ENCODE measurements at regions not wholly inside any gene's neighbourhood (a gene's known extent, or its start where the extent isn't known, plus 50 kb on each side); places are given as distances from the start of the nearest gene placed in this dataset.

DNA sequence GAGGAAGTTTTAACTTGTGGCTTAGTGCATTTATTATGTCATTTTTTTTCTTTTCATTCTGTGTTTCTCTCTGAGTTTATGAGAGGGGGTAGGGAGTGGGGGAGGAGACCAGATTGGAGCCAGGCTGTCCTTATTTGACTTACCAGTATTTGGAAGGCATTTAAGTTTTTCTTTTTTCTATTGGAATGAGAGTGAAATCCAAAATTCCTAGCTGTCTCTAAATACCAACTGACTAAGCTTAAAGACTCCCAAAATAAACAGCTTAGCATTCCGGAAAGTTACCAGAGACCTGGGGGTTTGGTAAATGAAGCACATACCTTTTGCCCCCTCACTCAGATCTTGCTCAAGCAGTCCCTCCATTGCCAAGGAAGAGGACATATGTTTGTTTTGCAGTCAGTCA lies 581.9 kb upstream of the BRINP1 start:
- Histone ChIP-seq H3K9me3 (no peaks in the 10 kb centered on the region), H3K36me3 (no peaks in the 10 kb centered on the region), H3K27me3 (no peaks in the 10 kb centered on the region), H3K4me3 (no peak overlapping the region), H3K4me1 (no peaks in the 10 kb centered on the region), H3K27ac (no peak overlapping the region)
- no peak for DNase-seq (ENCODE audit: low spot score)
- TF ChIP-seq, protein P1, sequence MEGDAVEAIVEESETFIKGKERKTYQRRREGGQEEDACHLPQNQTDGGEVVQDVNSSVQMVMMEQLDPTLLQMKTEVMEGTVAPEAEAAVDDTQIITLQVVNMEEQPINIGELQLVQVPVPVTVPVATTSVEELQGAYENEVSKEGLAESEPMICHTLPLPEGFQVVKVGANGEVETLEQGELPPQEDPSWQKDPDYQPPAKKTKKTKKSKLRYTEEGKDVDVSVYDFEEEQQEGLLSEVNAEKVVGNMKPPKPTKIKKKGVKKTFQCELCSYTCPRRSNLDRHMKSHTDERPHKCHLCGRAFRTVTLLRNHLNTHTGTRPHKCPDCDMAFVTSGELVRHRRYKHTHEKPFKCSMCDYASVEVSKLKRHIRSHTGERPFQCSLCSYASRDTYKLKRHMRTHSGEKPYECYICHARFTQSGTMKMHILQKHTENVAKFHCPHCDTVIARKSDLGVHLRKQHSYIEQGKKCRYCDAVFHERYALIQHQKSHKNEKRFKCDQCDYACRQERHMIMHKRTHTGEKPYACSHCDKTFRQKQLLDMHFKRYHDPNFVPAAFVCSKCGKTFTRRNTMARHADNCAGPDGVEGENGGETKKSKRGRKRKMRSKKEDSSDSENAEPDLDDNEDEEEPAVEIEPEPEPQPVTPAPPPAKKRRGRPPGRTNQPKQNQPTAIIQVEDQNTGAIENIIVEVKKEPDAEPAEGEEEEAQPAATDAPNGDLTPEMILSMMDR (IDR thresholded peaks at IDR 0.05), result no peak

DNA sequence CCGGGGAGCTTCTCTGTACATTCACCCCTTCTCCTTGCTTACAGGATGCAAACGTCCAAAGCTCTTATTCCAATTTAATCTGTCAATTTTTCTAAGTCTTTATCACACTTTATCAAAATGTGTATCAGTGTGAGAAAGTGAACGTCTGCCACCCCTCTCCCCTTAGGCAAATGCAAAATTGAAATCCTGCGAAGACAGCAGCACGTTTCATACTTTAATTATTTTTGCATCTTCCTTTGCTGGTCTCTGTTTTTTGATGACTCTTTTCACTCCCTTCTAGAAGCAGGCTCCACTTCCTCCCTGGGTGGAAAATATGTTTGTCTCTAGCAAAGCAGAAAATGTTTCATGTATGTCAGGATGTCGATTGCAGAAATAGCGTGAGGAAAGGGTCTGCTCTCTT lies 576.5 kb upstream of the BRINP1 start:
- Histone ChIP-seq H3K36me3 (no peaks in the 10 kb centered on the region), H3K4me1 (no peaks in the 10 kb centered on the region), H3K9me3 (no peaks in the 10 kb centered on the region), H3K27ac (no peak overlapping the region), H3K4me3 (no peak overlapping the region), H3K27me3 (no peaks in the 10 kb centered on the region)
- TF ChIP-seq, protein P1 (IDR thresholded peaks at IDR 0.05), result no peak
- no peak for DNase-seq (ENCODE audit: low spot score)

DNA sequence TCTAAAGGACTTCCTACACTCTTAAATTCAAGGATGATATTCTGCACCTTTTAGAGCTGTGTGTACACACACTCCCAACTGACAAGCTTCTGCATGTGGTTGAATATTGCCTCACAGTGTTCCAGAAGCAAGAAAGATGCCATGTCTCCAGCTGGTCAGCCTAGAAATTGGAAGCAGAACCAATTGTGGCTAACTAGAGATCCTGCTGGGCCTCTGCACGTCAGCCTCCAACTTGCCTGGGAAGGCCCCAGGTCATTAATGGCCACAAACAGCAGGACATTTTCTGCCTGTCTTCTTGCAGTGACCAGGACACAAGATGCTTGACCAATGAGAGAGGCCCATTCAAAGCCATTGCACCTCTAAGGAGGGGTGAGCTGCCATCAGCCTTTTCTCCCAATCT lies 571.9 kb upstream of the BRINP1 start:
- no peaks in the 10 kb centered on the region for H3K4me1 ChIP-seq
- H3K9me3 ChIP-seq, result no peaks in the 10 kb centered on the region
- TF ChIP-seq, protein P1 (IDR thresholded peaks at IDR 0.05), result no peak
- no peaks in the 10 kb centered on the region for H3K36me3 ChIP-seq
- no peak for DNase-seq (ENCODE audit: low spot score)
- no peak overlapping the region for H3K27ac ChIP-seq
- H3K4me3 ChIP-seq, result no peak overlapping the region
- H3K27me3 ChIP-seq, result no peaks in the 10 kb centered on the region

DNA sequence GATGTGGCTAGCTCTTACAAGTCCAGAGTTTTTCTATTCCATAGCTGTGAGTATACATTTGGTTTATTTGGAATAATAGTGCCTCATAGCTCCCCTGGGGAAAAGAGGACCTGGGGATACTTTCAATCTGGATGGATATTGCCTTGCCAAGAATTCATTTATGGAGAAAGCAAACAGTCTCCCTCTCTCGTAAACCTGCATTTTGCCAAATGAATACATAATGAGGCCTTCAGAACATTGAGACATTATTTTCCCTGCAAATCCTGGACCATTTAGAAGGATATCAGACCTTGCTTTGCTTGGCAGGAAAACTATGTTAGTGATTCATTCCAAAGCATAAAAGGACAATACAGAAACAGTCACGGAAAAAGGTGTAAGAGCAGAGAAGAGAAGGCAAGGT lies 569.6 kb upstream of the BRINP1 start:
- Histone ChIP-seq H3K36me3 (no peaks in the 10 kb centered on the region), H3K27me3 (no peaks in the 10 kb centered on the region), H3K27ac (no peak overlapping the region), H3K9me3 (no peaks in the 10 kb centered on the region), H3K4me1 (peaks cover 0 to 5% of the 10 kb centered on the region in 2 donors), H3K4me3 (no peak overlapping the region)
- DNase-seq (ENCODE audit: low spot score), result no peak
- TF ChIP-seq, protein P1 (IDR thresholded peaks at IDR 0.05), result no peak

DNA sequence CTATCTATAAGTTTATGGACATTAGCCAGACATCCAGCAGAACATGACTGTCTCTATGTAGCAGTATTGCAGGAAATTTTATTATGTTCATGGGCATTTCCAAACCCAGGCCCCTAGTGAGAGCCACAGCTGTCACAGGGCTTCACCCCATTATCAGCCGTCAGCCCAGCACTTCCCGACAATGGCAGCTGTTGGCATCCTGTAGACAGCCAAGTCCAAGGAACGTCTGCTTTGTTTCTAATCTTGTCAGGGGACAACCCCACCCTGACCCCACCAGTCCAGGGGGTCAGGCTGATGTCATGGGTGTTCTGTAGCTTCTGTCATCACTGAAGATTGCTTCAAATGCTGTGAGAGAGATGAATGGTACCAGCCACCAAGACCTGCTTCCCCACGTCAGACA lies 565.3 kb upstream of the BRINP1 start:
- H3K4me1 ChIP-seq, result peaks cover 0 to 5% of the 10 kb centered on the region in 2 donors
- no peaks in the 10 kb centered on the region for H3K36me3 ChIP-seq
- TF ChIP-seq, protein P1 (IDR thresholded peaks at IDR 0.05), result no peak
- DNase-seq (ENCODE audit: low spot score), result no peak
- no peaks in the 10 kb centered on the region for H3K27me3 ChIP-seq
- no peak overlapping the region for H3K27ac ChIP-seq
- peaks cover 0 to 6% of the 10 kb centered on the region in 2 donors for H3K9me3 ChIP-seq
- H3K4me3 ChIP-seq, result no peak overlapping the region

DNA sequence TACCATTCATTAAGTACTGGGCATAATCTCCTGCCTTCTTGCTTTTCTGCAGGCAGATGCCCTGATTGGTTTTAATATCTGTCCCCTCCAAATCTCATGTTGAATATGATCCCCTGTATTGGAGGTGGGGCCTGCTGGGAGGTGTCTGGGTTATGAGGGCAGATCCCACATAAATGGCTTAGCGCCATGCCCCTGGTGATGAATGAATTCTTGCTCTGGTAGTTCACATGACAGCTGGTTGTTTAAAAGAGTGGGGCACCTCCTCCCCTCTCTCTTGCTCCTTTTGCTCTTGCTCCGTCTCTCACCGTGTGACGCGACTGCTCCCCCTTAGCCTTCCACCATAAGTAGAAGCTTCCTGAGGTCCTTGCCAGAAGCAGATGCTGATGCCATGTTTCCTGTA lies 564.0 kb upstream of the BRINP1 start:
- Histone ChIP-seq H3K27ac (no peak overlapping the region), H3K9me3 (peaks cover 0 to 6% of the 10 kb centered on the region in 2 donors), H3K36me3 (no peaks in the 10 kb centered on the region), H3K4me3 (no peak overlapping the region), H3K4me1 (peaks cover 0 to 5% of the 10 kb centered on the region in 2 donors), H3K27me3 (no peaks in the 10 kb centered on the region)
- DNase-seq (ENCODE audit: low spot score), result no peak
- TF ChIP-seq, protein P1 (IDR thresholded peaks at IDR 0.05), result no peak

All from right atrium auricular region (tissue), 2 donors.